ENCODE measurements at regions not wholly inside any gene's neighbourhood (a gene's known extent, or its start where the extent isn't known, plus 50 kb on each side); places are given as distances from the start of the nearest gene placed in this dataset.

- DNase-seq, result no peak
Observed at GRCh38 chr1:65623895-65624294, 168.8 kb upstream of the PDE4B start.

GRCh38 chr1:65625528-65625927 lies 167.2 kb upstream of the PDE4B start:
- H3K36me3 ChIP-seq (ENCODE audit: control insufficient read depth, insufficient read depth, low read length), result no peaks in the 10 kb centered on the region
- no peaks in the 10 kb centered on the region for H3K4me1 ChIP-seq (ENCODE audit: control insufficient read depth, low read depth, low read length)
- WGBS (ENCODE audit: extremely low coverage, insufficient coverage, low lambda C conversion rate), result no CpG with 5 or more reads among the region's 2 CpGs
- H3K4ac ChIP-seq (ENCODE audit: low read depth, low read length), result no peak overlapping the region
- H2BK120ac ChIP-seq (ENCODE audit: low read depth, low read length), result no peak overlapping the region
- H3K27ac ChIP-seq (ENCODE audit: low read depth, low read length), result no peak overlapping the region
- no peaks in the 10 kb centered on the region for H3K27me3 ChIP-seq (ENCODE audit: insufficient read depth, low read length, poor library complexity)
- H2BK15ac ChIP-seq (replicated peaks; ENCODE audit: low read depth), result no peak overlapping the region
- no peak overlapping the region for H4K5ac ChIP-seq (ENCODE audit: low read length)
- H3K9ac ChIP-seq (ENCODE audit: low read length), result no peak overlapping the region
- no peak overlapping the region for H3K4me3 ChIP-seq (ENCODE audit: low read length)
- DNase-seq, result no peak
- no peak overlapping the region for H2BK5ac ChIP-seq (ENCODE audit: low read length)
- no peaks in the 10 kb centered on the region for H3K79me1 ChIP-seq (ENCODE audit: low read length)
- H4K8ac ChIP-seq (ENCODE audit: low read depth, low read length), result no peak overlapping the region
- H3K56ac ChIP-seq (ENCODE audit: low read length), result no peak overlapping the region
- no peak overlapping the region for H3K4me2 ChIP-seq (ENCODE audit: low read length)
- no peak overlapping the region for H2AK5ac ChIP-seq (ENCODE audit: low read length)
- H3K23ac ChIP-seq (ENCODE audit: low read length), result no peak overlapping the region
- H3K79me2 ChIP-seq (ENCODE audit: control insufficient read depth, insufficient read depth, low read length), result no peaks in the 10 kb centered on the region
- no peak overlapping the region for H3K18ac ChIP-seq (ENCODE audit: low read length)

More at GRCh38 chr1:65623895-65624294, 168.8 kb upstream of the PDE4B start:
- H3K4ac ChIP-seq (ENCODE audit: low read depth, low read length), result no peak overlapping the region
- H2BK5ac ChIP-seq (ENCODE audit: low read length), result no peak overlapping the region
- no peaks in the 10 kb centered on the region for H3K4me1 ChIP-seq (ENCODE audit: control insufficient read depth, low read depth, low read length)
- H3K36me3 ChIP-seq (ENCODE audit: control insufficient read depth, insufficient read depth, low read length), result no peaks in the 10 kb centered on the region
- no peak overlapping the region for H3K27ac ChIP-seq (ENCODE audit: low read depth, low read length)
- H3K18ac ChIP-seq (ENCODE audit: low read length), result no peak overlapping the region
- WGBS (ENCODE audit: extremely low coverage, insufficient coverage, low lambda C conversion rate), result no CpG with 5 or more reads among the region's 1 CpG
- no peak overlapping the region for H3K9ac ChIP-seq (ENCODE audit: low read length)
- H4K8ac ChIP-seq (ENCODE audit: low read depth, low read length), result no peak overlapping the region
- H2BK15ac ChIP-seq (replicated peaks; ENCODE audit: low read depth), result no peak overlapping the region
- H3K23ac ChIP-seq (ENCODE audit: low read length), result no peak overlapping the region
- H3K4me2 ChIP-seq (ENCODE audit: low read length), result no peak overlapping the region
- no peak overlapping the region for H2BK120ac ChIP-seq (ENCODE audit: low read depth, low read length)
- no peaks in the 10 kb centered on the region for H3K79me1 ChIP-seq (ENCODE audit: low read length)
- no peak overlapping the region for H3K4me3 ChIP-seq (ENCODE audit: low read length)
- no peak overlapping the region for H2AK5ac ChIP-seq (ENCODE audit: low read length)
- H3K27me3 ChIP-seq (ENCODE audit: insufficient read depth, low read length, poor library complexity), result no peaks in the 10 kb centered on the region
- no peak overlapping the region for H4K5ac ChIP-seq (ENCODE audit: low read length)
- H3K56ac ChIP-seq (ENCODE audit: low read length), result no peak overlapping the region
- no peaks in the 10 kb centered on the region for H3K79me2 ChIP-seq (ENCODE audit: control insufficient read depth, insufficient read depth, low read length)

GRCh38 chr1:65626003-65626402 lies 166.7 kb upstream of the PDE4B start:
- H2BK5ac ChIP-seq (ENCODE audit: low read length), result no peak overlapping the region
- no peak overlapping the region for H3K18ac ChIP-seq (ENCODE audit: low read length)
- no peaks in the 10 kb centered on the region for H3K36me3 ChIP-seq (ENCODE audit: control insufficient read depth, insufficient read depth, low read length)
- H3K23ac ChIP-seq (ENCODE audit: low read length), result no peak overlapping the region
- no peak overlapping the region for H3K4me3 ChIP-seq (ENCODE audit: low read length)
- no peak overlapping the region for H2AK5ac ChIP-seq (ENCODE audit: low read length)
- H3K4me2 ChIP-seq (ENCODE audit: low read length), result no peak overlapping the region
- H2BK15ac ChIP-seq (replicated peaks; ENCODE audit: low read depth), result no peak overlapping the region
- no CpG with 5 or more reads among the region's 3 CpGs for WGBS (ENCODE audit: extremely low coverage, insufficient coverage, low lambda C conversion rate)
- no peaks in the 10 kb centered on the region for H3K79me1 ChIP-seq (ENCODE audit: low read length)
- H4K8ac ChIP-seq (ENCODE audit: low read depth, low read length), result no peak overlapping the region
- no peaks in the 10 kb centered on the region for H3K79me2 ChIP-seq (ENCODE audit: control insufficient read depth, insufficient read depth, low read length)
- H3K27me3 ChIP-seq (ENCODE audit: insufficient read depth, low read length, poor library complexity), result no peaks in the 10 kb centered on the region
- no peak overlapping the region for H3K9ac ChIP-seq (ENCODE audit: low read length)
- H3K27ac ChIP-seq (ENCODE audit: low read depth, low read length), result no peak overlapping the region
- no peak overlapping the region for H4K5ac ChIP-seq (ENCODE audit: low read length)
- H3K56ac ChIP-seq (ENCODE audit: low read length), result no peak overlapping the region
- H3K4me1 ChIP-seq (ENCODE audit: control insufficient read depth, low read depth, low read length), result no peaks in the 10 kb centered on the region
- H2BK120ac ChIP-seq (ENCODE audit: low read depth, low read length), result no peak overlapping the region
- DNase-seq, result no peak
- H3K4ac ChIP-seq (ENCODE audit: low read depth, low read length), result no peak overlapping the region

GRCh38 chr1:65629788-65630187 lies 162.9 kb upstream of the PDE4B start:
- H2BK120ac ChIP-seq (ENCODE audit: low read depth, low read length), result no peak overlapping the region
- H3K4me2 ChIP-seq (ENCODE audit: low read length), result no peak overlapping the region
- no peak overlapping the region for H3K27ac ChIP-seq (ENCODE audit: low read depth, low read length)
- H3K27me3 ChIP-seq (ENCODE audit: insufficient read depth, low read length, poor library complexity), result no peaks in the 10 kb centered on the region
- no peak overlapping the region for H3K9ac ChIP-seq (ENCODE audit: low read length)
- no peaks in the 10 kb centered on the region for H3K79me1 ChIP-seq (ENCODE audit: low read length)
- no peak overlapping the region for H2BK5ac ChIP-seq (ENCODE audit: low read length)
- H3K23ac ChIP-seq (ENCODE audit: low read length), result no peak overlapping the region
- no peak overlapping the region for H3K56ac ChIP-seq (ENCODE audit: low read length)
- no peaks in the 10 kb centered on the region for H3K79me2 ChIP-seq (ENCODE audit: control insufficient read depth, insufficient read depth, low read length)
- no peak overlapping the region for H2AK5ac ChIP-seq (ENCODE audit: low read length)
- H4K5ac ChIP-seq (ENCODE audit: low read length), result no peak overlapping the region
- no peak overlapping the region for H3K18ac ChIP-seq (ENCODE audit: low read length)
- H3K36me3 ChIP-seq (ENCODE audit: control insufficient read depth, insufficient read depth, low read length), result no peaks in the 10 kb centered on the region
- no peak for DNase-seq
- no peak overlapping the region for H3K4me3 ChIP-seq (ENCODE audit: low read length)
- H2BK15ac ChIP-seq (replicated peaks; ENCODE audit: low read depth), result no peak overlapping the region
- H4K8ac ChIP-seq (ENCODE audit: low read depth, low read length), result no peak overlapping the region
- no peak overlapping the region for H3K4ac ChIP-seq (ENCODE audit: low read depth, low read length)
- no CpG with 5 or more reads among the region's 2 CpGs for WGBS (ENCODE audit: extremely low coverage, insufficient coverage, low lambda C conversion rate)
- H3K4me1 ChIP-seq (ENCODE audit: control insufficient read depth, low read depth, low read length), result no peaks in the 10 kb centered on the region

- Histone ChIP-seq H3K4me3 (ENCODE audit: low read length) (no peak overlapping the region), H3K4me2 (ENCODE audit: low read length) (no peak overlapping the region), H3K9ac (ENCODE audit: low read length) (no peak overlapping the region), H3K4me1 (ENCODE audit: control insufficient read depth, low read depth, low read length) (no peaks in the 10 kb centered on the region), H3K27ac (ENCODE audit: low read depth, low read length) (no peak overlapping the region), H3K79me2 (ENCODE audit: control insufficient read depth, insufficient read depth, low read length) (no peaks in the 10 kb centered on the region), H2BK120ac (ENCODE audit: low read depth, low read length) (no peak overlapping the region), H4K5ac (ENCODE audit: low read length) (no peak overlapping the region), H2AK5ac (ENCODE audit: low read length) (no peak overlapping the region), H3K4ac (ENCODE audit: low read depth, low read length) (no peak overlapping the region), H3K23ac (ENCODE audit: low read length) (no peak overlapping the region), H2BK5ac (ENCODE audit: low read length) (no peak overlapping the region), H2BK15ac (replicated peaks; ENCODE audit: low read depth) (no peak overlapping the region), H3K27me3 (ENCODE audit: insufficient read depth, low read length, poor library complexity) (no peaks in the 10 kb centered on the region), H3K79me1 (ENCODE audit: low read length) (no peaks in the 10 kb centered on the region), H3K18ac (ENCODE audit: low read length) (no peak overlapping the region), H3K36me3 (ENCODE audit: control insufficient read depth, insufficient read depth, low read length) (no peaks in the 10 kb centered on the region), H4K8ac (ENCODE audit: low read depth, low read length) (no peak overlapping the region), H3K56ac (ENCODE audit: low read length) (no peak overlapping the region)
- WGBS (ENCODE audit: extremely low coverage, insufficient coverage, low lambda C conversion rate), result no CpG with 5 or more reads among the region's 2 CpGs
- no peak for DNase-seq
Observed at GRCh38 chr1:65630855-65631254, 161.8 kb upstream of the PDE4B start.

- Histone ChIP-seq H3K36me3 (ENCODE audit: control insufficient read depth, insufficient read depth, low read length) (no peaks in the 10 kb centered on the region), H3K4me3 (ENCODE audit: low read length) (no peak overlapping the region), H2AK5ac (ENCODE audit: low read length) (no peak overlapping the region), H3K56ac (ENCODE audit: low read length) (no peak overlapping the region), H3K27ac (ENCODE audit: low read depth, low read length) (no peak overlapping the region), H4K8ac (ENCODE audit: low read depth, low read length) (no peak overlapping the region), H3K4me2 (ENCODE audit: low read length) (no peak overlapping the region), H3K79me2 (ENCODE audit: control insufficient read depth, insufficient read depth, low read length) (no peaks in the 10 kb centered on the region), H3K18ac (ENCODE audit: low read length) (no peak overlapping the region), H2BK15ac (replicated peaks; ENCODE audit: low read depth) (no peak overlapping the region), H3K4ac (ENCODE audit: low read depth, low read length) (no peak overlapping the region), H3K79me1 (ENCODE audit: low read length) (no peaks in the 10 kb centered on the region), H2BK120ac (ENCODE audit: low read depth, low read length) (no peak overlapping the region), H3K4me1 (ENCODE audit: control insufficient read depth, low read depth, low read length) (no peaks in the 10 kb centered on the region), H3K9ac (ENCODE audit: low read length) (no peak overlapping the region), H3K27me3 (ENCODE audit: insufficient read depth, low read length, poor library complexity) (no peaks in the 10 kb centered on the region), H2BK5ac (ENCODE audit: low read length) (no peak overlapping the region), H3K23ac (ENCODE audit: low read length) (no peak overlapping the region), H4K5ac (ENCODE audit: low read length) (no peak overlapping the region)
- no peak for DNase-seq
- no CpG with 5 or more reads among the region's 2 CpGs for WGBS (ENCODE audit: extremely low coverage, insufficient coverage, low lambda C conversion rate)
Observed at GRCh38 chr1:65632235-65632634, 160.5 kb upstream of the PDE4B start.
